ENCODE measurements at regions not wholly inside any gene's neighbourhood (a gene's known extent, or its start where the extent isn't known, plus 50 kb on each side); places are given as distances from the start of the nearest gene placed in this dataset.

- TF ChIP-seq ZNF615 (CRISPR knock-in tag; IDR thresholded peaks at IDR 0.05; ENCODE audit: borderline replicate concordance) (no peak), KLF15 (CRISPR knock-in tag; IDR thresholded peaks at IDR 0.05; ENCODE audit: borderline replicate concordance) (no peak), CENPT (CRISPR knock-in tag; IDR thresholded peaks at IDR 0.05; ENCODE audit: low read depth) (no peak), ETV5 (CRISPR knock-in tag; IDR thresholded peaks at IDR 0.05; ENCODE audit: borderline replicate concordance) (peak; percentile 84; the same call in 1 of the 2 replicates), TBX2 (CRISPR knock-in tag; IDR thresholded peaks at IDR 0.05; ENCODE audit: borderline replicate concordance) (no peak), MAX (IDR thresholded peaks at IDR 0.05) (0 out of 2 replicates have a peak, but pooled peaks have one; percentile 18)
- TF ChIP-seq, protein P1, sequence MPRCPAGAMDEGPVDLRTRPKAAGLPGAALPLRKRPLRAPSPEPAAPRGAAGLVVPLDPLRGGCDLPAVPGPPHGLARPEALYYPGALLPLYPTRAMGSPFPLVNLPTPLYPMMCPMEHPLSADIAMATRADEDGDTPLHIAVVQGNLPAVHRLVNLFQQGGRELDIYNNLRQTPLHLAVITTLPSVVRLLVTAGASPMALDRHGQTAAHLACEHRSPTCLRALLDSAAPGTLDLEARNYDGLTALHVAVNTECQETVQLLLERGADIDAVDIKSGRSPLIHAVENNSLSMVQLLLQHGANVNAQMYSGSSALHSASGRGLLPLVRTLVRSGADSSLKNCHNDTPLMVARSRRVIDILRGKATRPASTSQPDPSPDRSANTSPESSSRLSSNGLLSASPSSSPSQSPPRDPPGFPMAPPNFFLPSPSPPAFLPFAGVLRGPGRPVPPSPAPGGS (CRISPR knock-in tag; IDR thresholded peaks at IDR 0.05): no peak
- TF ChIP-seq, protein P2, sequence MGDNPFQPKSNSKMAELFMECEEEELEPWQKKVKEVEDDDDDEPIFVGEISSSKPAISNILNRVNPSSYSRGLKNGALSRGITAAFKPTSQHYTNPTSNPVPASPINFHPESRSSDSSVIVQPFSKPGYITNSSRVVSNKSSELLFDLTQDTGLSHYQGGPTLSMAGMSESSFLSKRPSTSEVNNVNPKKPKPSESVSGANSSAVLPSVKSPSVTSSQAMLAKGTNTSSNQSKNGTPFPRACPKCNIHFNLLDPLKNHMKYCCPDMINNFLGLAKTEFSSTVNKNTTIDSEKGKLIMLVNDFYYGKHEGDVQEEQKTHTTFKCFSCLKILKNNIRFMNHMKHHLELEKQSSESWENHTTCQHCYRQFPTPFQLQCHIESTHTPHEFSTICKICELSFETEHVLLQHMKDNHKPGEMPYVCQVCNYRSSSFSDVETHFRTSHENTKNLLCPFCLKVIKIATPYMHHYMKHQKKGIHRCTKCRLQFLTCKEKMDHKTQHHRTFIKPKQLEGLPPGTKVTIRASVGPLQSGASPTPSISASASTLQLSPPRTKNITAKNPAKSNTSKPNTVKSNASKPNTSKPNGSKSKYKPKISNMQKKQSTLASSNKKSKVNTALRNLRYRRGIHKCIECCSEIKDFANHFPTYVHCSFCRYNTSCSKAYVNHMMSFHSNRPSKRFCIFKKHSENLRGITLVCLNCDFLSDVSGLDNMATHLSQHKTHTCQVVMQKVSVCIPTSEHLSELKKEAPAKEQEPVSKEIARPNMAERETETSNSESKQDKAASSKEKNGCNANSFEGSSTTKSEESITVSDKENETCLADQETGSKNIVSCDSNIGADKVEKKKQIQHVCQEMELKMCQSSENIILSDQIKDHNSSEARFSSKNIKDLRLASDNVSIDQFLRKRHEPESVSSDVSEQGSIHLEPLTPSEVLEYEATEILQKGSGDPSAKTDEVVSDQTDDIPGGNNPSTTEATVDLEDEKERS (CRISPR knock-in tag; IDR thresholded peaks at IDR 0.05): no peak
- TF ChIP-seq, protein P3, sequence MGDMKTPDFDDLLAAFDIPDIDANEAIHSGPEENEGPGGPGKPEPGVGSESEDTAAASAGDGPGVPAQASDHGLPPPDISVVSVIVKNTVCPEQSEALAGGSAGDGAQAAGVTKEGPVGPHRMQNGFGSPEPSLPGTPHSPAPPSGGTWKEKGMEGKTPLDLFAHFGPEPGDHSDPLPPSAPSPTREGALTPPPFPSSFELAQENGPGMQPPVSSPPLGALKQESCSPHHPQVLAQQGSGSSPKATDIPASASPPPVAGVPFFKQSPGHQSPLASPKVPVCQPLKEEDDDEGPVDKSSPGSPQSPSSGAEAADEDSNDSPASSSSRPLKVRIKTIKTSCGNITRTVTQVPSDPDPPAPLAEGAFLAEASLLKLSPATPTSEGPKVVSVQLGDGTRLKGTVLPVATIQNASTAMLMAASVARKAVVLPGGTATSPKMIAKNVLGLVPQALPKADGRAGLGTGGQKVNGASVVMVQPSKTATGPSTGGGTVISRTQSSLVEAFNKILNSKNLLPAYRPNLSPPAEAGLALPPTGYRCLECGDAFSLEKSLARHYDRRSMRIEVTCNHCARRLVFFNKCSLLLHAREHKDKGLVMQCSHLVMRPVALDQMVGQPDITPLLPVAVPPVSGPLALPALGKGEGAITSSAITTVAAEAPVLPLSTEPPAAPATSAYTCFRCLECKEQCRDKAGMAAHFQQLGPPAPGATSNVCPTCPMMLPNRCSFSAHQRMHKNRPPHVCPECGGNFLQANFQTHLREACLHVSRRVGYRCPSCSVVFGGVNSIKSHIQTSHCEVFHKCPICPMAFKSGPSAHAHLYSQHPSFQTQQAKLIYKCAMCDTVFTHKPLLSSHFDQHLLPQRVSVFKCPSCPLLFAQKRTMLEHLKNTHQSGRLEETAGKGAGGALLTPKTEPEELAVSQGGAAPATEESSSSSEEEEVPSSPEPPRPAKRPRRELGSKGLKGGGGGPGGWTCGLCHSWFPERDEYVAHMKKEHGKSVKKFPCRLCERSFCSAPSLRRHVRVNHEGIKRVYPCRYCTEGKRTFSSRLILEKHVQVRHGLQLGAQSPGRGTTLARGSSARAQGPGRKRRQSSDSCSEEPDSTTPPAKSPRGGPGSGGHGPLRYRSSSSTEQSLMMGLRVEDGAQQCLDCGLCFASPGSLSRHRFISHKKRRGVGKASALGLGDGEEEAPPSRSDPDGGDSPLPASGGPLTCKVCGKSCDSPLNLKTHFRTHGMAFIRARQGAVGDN (CRISPR knock-in tag; IDR thresholded peaks at IDR 0.05): no peak; the same call in 1 of the 2 replicates
- TF ChIP-seq, protein P4, sequence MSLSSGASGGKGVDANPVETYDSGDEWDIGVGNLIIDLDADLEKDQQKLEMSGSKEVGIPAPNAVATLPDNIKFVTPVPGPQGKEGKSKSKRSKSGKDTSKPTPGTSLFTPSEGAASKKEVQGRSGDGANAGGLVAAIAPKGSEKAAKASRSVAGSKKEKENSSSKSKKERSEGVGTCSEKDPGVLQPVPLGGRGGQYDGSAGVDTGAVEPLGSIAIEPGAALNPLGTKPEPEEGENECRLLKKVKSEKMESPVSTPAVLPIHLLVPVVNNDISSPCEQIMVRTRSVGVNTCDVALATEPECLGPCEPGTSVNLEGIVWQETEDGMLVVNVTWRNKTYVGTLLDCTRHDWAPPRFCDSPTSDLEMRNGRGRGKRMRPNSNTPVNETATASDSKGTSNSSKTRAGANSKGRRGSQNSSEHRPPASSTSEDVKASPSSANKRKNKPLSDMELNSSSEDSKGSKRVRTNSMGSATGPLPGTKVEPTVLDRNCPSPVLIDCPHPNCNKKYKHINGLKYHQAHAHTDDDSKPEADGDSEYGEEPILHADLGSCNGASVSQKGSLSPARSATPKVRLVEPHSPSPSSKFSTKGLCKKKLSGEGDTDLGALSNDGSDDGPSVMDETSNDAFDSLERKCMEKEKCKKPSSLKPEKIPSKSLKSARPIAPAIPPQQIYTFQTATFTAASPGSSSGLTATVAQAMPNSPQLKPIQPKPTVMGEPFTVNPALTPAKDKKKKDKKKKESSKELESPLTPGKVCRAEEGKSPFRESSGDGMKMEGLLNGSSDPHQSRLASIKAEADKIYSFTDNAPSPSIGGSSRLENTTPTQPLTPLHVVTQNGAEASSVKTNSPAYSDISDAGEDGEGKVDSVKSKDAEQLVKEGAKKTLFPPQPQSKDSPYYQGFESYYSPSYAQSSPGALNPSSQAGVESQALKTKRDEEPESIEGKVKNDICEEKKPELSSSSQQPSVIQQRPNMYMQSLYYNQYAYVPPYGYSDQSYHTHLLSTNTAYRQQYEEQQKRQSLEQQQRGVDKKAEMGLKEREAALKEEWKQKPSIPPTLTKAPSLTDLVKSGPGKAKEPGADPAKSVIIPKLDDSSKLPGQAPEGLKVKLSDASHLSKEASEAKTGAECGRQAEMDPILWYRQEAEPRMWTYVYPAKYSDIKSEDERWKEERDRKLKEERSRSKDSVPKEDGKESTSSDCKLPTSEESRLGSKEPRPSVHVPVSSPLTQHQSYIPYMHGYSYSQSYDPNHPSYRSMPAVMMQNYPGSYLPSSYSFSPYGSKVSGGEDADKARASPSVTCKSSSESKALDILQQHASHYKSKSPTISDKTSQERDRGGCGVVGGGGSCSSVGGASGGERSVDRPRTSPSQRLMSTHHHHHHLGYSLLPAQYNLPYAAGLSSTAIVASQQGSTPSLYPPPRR (CRISPR knock-in tag; IDR thresholded peaks at IDR 0.05; ENCODE audit: borderline replicate concordance): no peak
Measured at GRCh38 chr11:70667767-70668166, 269.4 kb downstream of the CTTN start (continued).
